HCT116 (cell line): ENCODE measurements at regions not wholly inside any gene's neighbourhood (a gene's known extent, or its start where the extent isn't known, plus 50 kb on each side); places are given as distances from the start of the nearest gene placed in this dataset.

ENCODE experiments used
- ATAC-seq: fragments of 200-7000 bp; cut with Tn5 transposase; 2 replicates; pipeline ENCODE4 v1.9.1; 2020; ENCODE audit warnings: mild to moderate bottlenecking, moderate library complexity
- BruUV-seq: library from RNA; stranded (reverse); fragments of 400-500 nt; replicated peaks from 2 replicates; lab custom pipeline; 2021; lab: Mats Ljungman, UMichigan
- CTCF ChIA-PET: fragments of 300-600 bp; sonication (Branson Sonifier 250); formaldehyde crosslinking; loops from one replicate; lab custom pipeline; 2021; ENCODE audit warnings: antibody characterized with exemption; lab: Charles Lee
- POLR2A ChIA-PET: fragments of 300-600, 350-600 bp; sonication (Branson Sonifier 250); formaldehyde crosslinking; loops from one replicate; lab custom pipeline; 2021; ENCODE audit warnings: antibody characterized with exemption; lab: Charles Lee
- RAD21 ChIA-PET, 2 experiments: fragments of 300-600 bp; sonication (Branson Sonifier 250); formaldehyde crosslinking; loops; one replicate each; lab custom pipeline; 2023; ENCODE audit warnings: low total read pairs in 2 of 2; ENCODE audit not compliant: uncharacterized antibody in 2 of 2, unreplicated experiment in 2 of 2, low non-redundant PET in 1 of 2; lab: Charles Lee
- DNase-seq: peaks from one replicate; pipeline ENCODE4 v3.0.0-alpha.2; 2010; ENCODE audit warnings: low read depth, low spot score
- H2AFZ ChIP-seq: fragments of 200-600 bp; shearing (Covaris generic), sonication (generic); 2 replicates; pipeline ENCODE4 v1.6.1; 2017; ENCODE audit warnings: low read depth, mixed run types, mixed read lengths, antibody characterized with exemption, low read length; ENCODE audit not compliant: poor library complexity, severe bottlenecking
- H3K27ac ChIP-seq: 2 replicates; pipeline ENCODE4 v1.5.1; 2012; ENCODE audit warnings: low read depth, low read length
- H3K27me3 ChIP-seq: fragments of 200-600 bp; sonication (generic); 2 replicates; pipeline ENCODE4 v1.6.1; 2016; ENCODE audit warnings: mixed run types, low read length, mixed read lengths; ENCODE audit not compliant: insufficient read depth
- H3K36me3 ChIP-seq, 2 experiments: fragments of 200-500 bp in 1 of 2; fragments of 200-600 bp in 1 of 2; sonication (Bioruptor generic) in 1 of 2; sonication (generic) in 1 of 2; 2 replicates each; pipeline versions ENCODE4 v1.5.1 to v1.6.1; 2014 to 2016; ENCODE audit warnings: low read length in 2 of 2, inconsistent platforms in 1 of 2, mixed read lengths in 1 of 2, mixed run types in 1 of 2; ENCODE audit not compliant: insufficient read depth in 2 of 2, control insufficient read depth in 1 of 2
- H3K4me1 ChIP-seq, 2 experiments: fragments of 200-600 bp in 1 of 2; sonication (generic) in 1 of 2; 2 replicates each; pipeline versions ENCODE4 v1.5.1 to v1.6.1; 2012 to 2017; ENCODE audit warnings: low read length in 2 of 2, inconsistent platforms in 1 of 2, mild to moderate bottlenecking in 1 of 2, mixed read lengths in 1 of 2, mixed run types in 1 of 2, moderate library complexity in 1 of 2; ENCODE audit not compliant: insufficient read depth in 2 of 2, control insufficient read depth in 1 of 2
- H3K4me2 ChIP-seq: fragments of 200-600 bp; sonication (generic); 2 replicates; pipeline ENCODE4 v1.6.1; 2017; ENCODE audit warnings: mixed run types, low read length, mixed read lengths
- H3K4me3 ChIP-seq, 2 experiments: fragments of 200-600 bp in 1 of 2; sonication (generic) in 1 of 2; replicated peaks in 1 of 2; 2 replicates each; pipeline ENCODE4 v1.5.1; 2011 to 2016; ENCODE audit warnings: low read length in 2 of 2, control low read depth in 1 of 2, low read depth in 1 of 2, mild to moderate bottlenecking in 1 of 2, mixed read lengths in 1 of 2, mixed run types in 1 of 2
- H3K79me2 ChIP-seq: fragments of 200-600 bp; sonication (generic); 2 replicates; pipeline ENCODE4 v1.6.1; 2017; ENCODE audit warnings: mild to moderate bottlenecking, mixed run types, low read length, moderate library complexity, mixed read lengths; ENCODE audit not compliant: insufficient read depth
- H3K9ac ChIP-seq: fragments of 200-600 bp; sonication (generic); 2 replicates; pipeline ENCODE4 v1.6.1; 2016; ENCODE audit warnings: low read length, mixed read lengths
- H3K9me2 ChIP-seq: fragments of 200-600 bp; sonication (generic), shearing (Covaris generic); 2 replicates; pipeline ENCODE4 v1.6.1; 2017; ENCODE audit warnings: mixed run types, mild to moderate bottlenecking, moderate library complexity; ENCODE audit not compliant: insufficient read depth
- H3K9me3 ChIP-seq, 2 experiments: fragments of 200-500 bp in 1 of 2; fragments of 200-600 bp in 1 of 2; sonication (Bioruptor generic) in 1 of 2; sonication (generic) in 1 of 2; 2 replicates each; pipeline ENCODE4 v1.6.1; 2014 to 2017; ENCODE audit warnings: low read length in 2 of 2, mixed read lengths in 2 of 2, inconsistent platforms in 1 of 2, low read depth in 1 of 2, mild to moderate bottlenecking in 1 of 2, mixed run types in 1 of 2, moderate library complexity in 1 of 2; ENCODE audit not compliant: control insufficient read depth in 1 of 2, insufficient read depth in 1 of 2
- H4K20me1 ChIP-seq: fragments of 200-600 bp; sonication (generic), shearing (Covaris generic); 2 replicates; pipeline ENCODE4 v1.6.1; 2017; ENCODE audit warnings: mixed run types, mild to moderate bottlenecking, moderate library complexity; ENCODE audit not compliant: insufficient read depth
- CTCF ChIP-seq, 3 experiments: fragments of 200-600 bp in 1 of 3; sonication (generic) in 1 of 3; IDR thresholded peaks in 2 of 3; conservative IDR thresholded peaks in 1 of 3; 2 replicates each; pipeline ENCODE4 v1.5.1; 2012 to 2017; ENCODE audit warnings: low read depth in 2 of 3, low read length in 2 of 3, antibody characterized with exemption in 1 of 3, borderline replicate concordance in 1 of 3, control low read depth in 1 of 3, mild to moderate bottlenecking in 1 of 3, mixed read lengths in 1 of 3, mixed run types in 1 of 3, moderate library complexity in 1 of 3; ENCODE audit not compliant: insufficient read depth in 1 of 3
- FOSL1 ChIP-seq: IDR thresholded peaks from 2 replicates; pipeline ENCODE4 v1.6.1; 2012; ENCODE audit warnings: low read depth
- REST ChIP-seq: IDR thresholded peaks from 2 replicates; pipeline ENCODE4 v1.6.1; 2012; ENCODE audit warnings: low read depth
- SP1 ChIP-seq: IDR thresholded peaks from 2 replicates; pipeline ENCODE4 v1.6.1; 2012; ENCODE audit warnings: low read depth
- SRF ChIP-seq: IDR thresholded peaks from 2 replicates; pipeline ENCODE4 v1.6.1; 2012; ENCODE audit warnings: low read depth
- intact Hi-C: fragments of 100-400 bp; cut with micrococcal nuclease; formaldehyde crosslinking; loops from 2 replicates; pipeline ENCODE4 v1.10.0; 2022
- TF ChIP-seq, protein P1 (sequence below): IDR thresholded peaks from 2 replicates; pipeline ENCODE4 v1.6.1; 2012

- Histone ChIP-seq H3K4me3 (no peak overlapping the region), H3K9ac (no peak overlapping the region), H3K27me3 (no peaks in the 10 kb centered on the region), H3K4me1 (no peaks in the 10 kb centered on the region), H2AFZ (no peak overlapping the region), H3K27ac (no peak overlapping the region), H3K9me3 (no peaks in the 10 kb centered on the region), H3K4me2 (no peak overlapping the region), H3K9me2 (no peaks in the 10 kb centered on the region), H3K79me2 (no peaks in the 10 kb centered on the region), H4K20me1 (no peaks in the 10 kb centered on the region), H3K36me3 (no peaks in the 10 kb centered on the region)
- DNase-seq (no peak), ATAC-seq (no peak)
- ChIA-PET POLR2A (no interaction called here), RAD21 (no interaction called here), CTCF (no interaction called here)
- TF ChIP-seq FOSL1 (no peak), SP1 (no peak), CTCF (IDR thresholded peaks at IDR 0.05 in 2 of 3, conservative IDR thresholded peaks at IDR 0.05 in 1 of 3; ENCODE audit: borderline replicate concordance in 1 of 3, insufficient read depth in 1 of 3, low read depth in 2 of 3, low read length in 2 of 3) (no peak), SRF (no peak), REST (no peak)
- TF ChIP-seq, protein P1, sequence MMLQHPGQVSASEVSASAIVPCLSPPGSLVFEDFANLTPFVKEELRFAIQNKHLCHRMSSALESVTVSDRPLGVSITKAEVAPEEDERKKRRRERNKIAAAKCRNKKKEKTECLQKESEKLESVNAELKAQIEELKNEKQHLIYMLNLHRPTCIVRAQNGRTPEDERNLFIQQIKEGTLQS: no peak
- BruUV-seq: no TSS peak
- intact Hi-C loops: no loop called here
These were observed 400.1 kb downstream of the TDRD3 start for GRCh38 chr13:60797112-60797511.
